Hepatocyte (in vitro differentiated cells): ENCODE measurements at regions not wholly inside any gene's neighbourhood (a gene's known extent, or its start where the extent isn't known, plus 50 kb on each side); places are given as distances from the start of the nearest gene placed in this dataset.

Source experiments
- DNase-seq: peaks from one replicate; pipeline ENCODE4 v3.0.0-alpha.2; 2016; ENCODE audit warnings: low spot score
- H2AFZ ChIP-seq: fragments of 200-600 bp; sonication (generic); 2 replicates; pipeline ENCODE4 v1.6.0; 2016; ENCODE audit warnings: antibody characterized with exemption, mild to moderate bottlenecking
- H3K27ac ChIP-seq: fragments of 200-600 bp; sonication (generic); 2 replicates; pipeline ENCODE4 v1.5.1; 2016; ENCODE audit warnings: mild to moderate bottlenecking
- H3K27me3 ChIP-seq: fragments of 200-600 bp; sonication (generic); 2 replicates; pipeline ENCODE4 v1.6.1; 2016
- H3K36me3 ChIP-seq: fragments of 200-600 bp; sonication (generic); replicated peaks from 2 replicates; pipeline ENCODE4 v1.5.1; 2016; ENCODE audit warnings: low read depth; ENCODE audit not compliant: insufficient read depth
- H3K4me1 ChIP-seq: fragments of 200-600 bp; sonication (generic); 2 replicates; pipeline ENCODE4 v1.5.1; 2016; ENCODE audit warnings: mild to moderate bottlenecking, moderate library complexity; ENCODE audit not compliant: insufficient read depth
- H3K4me2 ChIP-seq: fragments of 200-600 bp; sonication (generic); 2 replicates; pipeline ENCODE4 v1.6.0; 2016
- H3K4me3 ChIP-seq: fragments of 200-600 bp; sonication (generic); 2 replicates; pipeline ENCODE4 v1.5.1; 2016; ENCODE audit warnings: mild to moderate bottlenecking
- H3K79me2 ChIP-seq: fragments of 200-600 bp; sonication (generic); 2 replicates; pipeline ENCODE4 v1.6.0; 2017; ENCODE audit warnings: mild to moderate bottlenecking
- H3K9me2 ChIP-seq: fragments of 200-600 bp; sonication (generic); replicated peaks from 2 replicates; pipeline ENCODE4 v1.6.0; 2017; ENCODE audit warnings: mild to moderate bottlenecking; ENCODE audit not compliant: insufficient read depth
- H3K9me3 ChIP-seq: fragments of 200-600 bp; sonication (generic); 2 replicates; pipeline ENCODE4 v1.5.1; 2016; ENCODE audit warnings: low read depth, mild to moderate bottlenecking
- H4K20me1 ChIP-seq: fragments of 200-600 bp; sonication (generic); 2 replicates; pipeline ENCODE4 v1.6.0; 2016; ENCODE audit warnings: mild to moderate bottlenecking; ENCODE audit not compliant: insufficient read depth, poor library complexity, severe bottlenecking
- EZH2 ChIP-seq: fragments of 200-600 bp; sonication (generic); IDR thresholded peaks from 2 replicates; pipeline ENCODE4 v1.6.1; 2016; ENCODE audit warnings: antibody characterized with exemption, mild to moderate bottlenecking, borderline replicate concordance
- EZH2phosphoT487 ChIP-seq: fragments of 200-600 bp; sonication (generic); IDR thresholded peaks from one replicate; pipeline ENCODE4 v1.6.1; 2018; ENCODE audit warnings: antibody characterized with exemption, mild to moderate bottlenecking, low read depth, moderate library complexity; ENCODE audit not compliant: unreplicated experiment, severe bottlenecking
- WGBS: methylation state at CpG from one replicate; pipeline ENCODE4 v1.1.6; 2016; ENCODE audit warnings: low lambda C conversion rate; ENCODE audit errors: missing lambda C conversion rate; 5-methylcytosine and 5-hydroxymethylcytosine counted together
- TF ChIP-seq, protein P1 (sequence below): fragments of 200-600 bp; sonication (generic); IDR thresholded peaks from 2 replicates; pipeline ENCODE4 v1.5.1; 2016; ENCODE audit warnings: antibody characterized with exemption, mild to moderate bottlenecking; ENCODE audit not compliant: poor library complexity

DNA sequence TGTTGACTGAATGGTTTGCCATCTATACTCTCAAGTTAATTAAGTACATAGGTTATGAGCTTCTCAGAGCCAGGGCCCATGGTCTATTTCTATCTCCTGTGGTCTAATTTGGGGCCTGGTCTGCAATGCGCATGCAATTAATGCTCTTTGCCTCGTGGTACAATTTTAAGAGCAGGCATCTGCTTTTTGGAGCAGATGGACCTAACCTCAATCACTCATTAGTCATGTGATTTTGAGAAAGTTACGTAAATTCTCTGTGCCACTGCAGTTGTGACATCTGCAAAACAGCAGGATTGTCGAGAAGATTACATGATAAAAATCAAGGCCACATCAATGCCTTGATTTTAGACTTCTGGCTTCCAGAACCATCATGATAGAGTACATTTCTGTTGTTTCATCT, 543.7 kb upstream of the ADAMTS9 start:
- Histone ChIP-seq H3K9me2 (no peaks in the 10 kb centered on the region), H2AFZ (no peak overlapping the region), H3K36me3 (no peaks in the 10 kb centered on the region), H3K79me2 (no peaks in the 10 kb centered on the region), H3K4me3 (no peak overlapping the region), H3K9me3 (no peaks in the 10 kb centered on the region), H3K4me1 (peaks cover 10% of the 10 kb centered on the region), H3K27ac (no peak overlapping the region), H3K4me2 (no peak overlapping the region), H4K20me1 (no peaks in the 10 kb centered on the region), H3K27me3 (no peaks in the 10 kb centered on the region)
- no peak for DNase-seq
- TF ChIP-seq EZH2phosphoT487, result no peak
- TF ChIP-seq, protein P1, sequence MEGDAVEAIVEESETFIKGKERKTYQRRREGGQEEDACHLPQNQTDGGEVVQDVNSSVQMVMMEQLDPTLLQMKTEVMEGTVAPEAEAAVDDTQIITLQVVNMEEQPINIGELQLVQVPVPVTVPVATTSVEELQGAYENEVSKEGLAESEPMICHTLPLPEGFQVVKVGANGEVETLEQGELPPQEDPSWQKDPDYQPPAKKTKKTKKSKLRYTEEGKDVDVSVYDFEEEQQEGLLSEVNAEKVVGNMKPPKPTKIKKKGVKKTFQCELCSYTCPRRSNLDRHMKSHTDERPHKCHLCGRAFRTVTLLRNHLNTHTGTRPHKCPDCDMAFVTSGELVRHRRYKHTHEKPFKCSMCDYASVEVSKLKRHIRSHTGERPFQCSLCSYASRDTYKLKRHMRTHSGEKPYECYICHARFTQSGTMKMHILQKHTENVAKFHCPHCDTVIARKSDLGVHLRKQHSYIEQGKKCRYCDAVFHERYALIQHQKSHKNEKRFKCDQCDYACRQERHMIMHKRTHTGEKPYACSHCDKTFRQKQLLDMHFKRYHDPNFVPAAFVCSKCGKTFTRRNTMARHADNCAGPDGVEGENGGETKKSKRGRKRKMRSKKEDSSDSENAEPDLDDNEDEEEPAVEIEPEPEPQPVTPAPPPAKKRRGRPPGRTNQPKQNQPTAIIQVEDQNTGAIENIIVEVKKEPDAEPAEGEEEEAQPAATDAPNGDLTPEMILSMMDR, result no peak
- no peak for TF ChIP-seq EZH2
- WGBS, result 81% methylated on average over 4 of the region's 4 CpGs

DNA sequence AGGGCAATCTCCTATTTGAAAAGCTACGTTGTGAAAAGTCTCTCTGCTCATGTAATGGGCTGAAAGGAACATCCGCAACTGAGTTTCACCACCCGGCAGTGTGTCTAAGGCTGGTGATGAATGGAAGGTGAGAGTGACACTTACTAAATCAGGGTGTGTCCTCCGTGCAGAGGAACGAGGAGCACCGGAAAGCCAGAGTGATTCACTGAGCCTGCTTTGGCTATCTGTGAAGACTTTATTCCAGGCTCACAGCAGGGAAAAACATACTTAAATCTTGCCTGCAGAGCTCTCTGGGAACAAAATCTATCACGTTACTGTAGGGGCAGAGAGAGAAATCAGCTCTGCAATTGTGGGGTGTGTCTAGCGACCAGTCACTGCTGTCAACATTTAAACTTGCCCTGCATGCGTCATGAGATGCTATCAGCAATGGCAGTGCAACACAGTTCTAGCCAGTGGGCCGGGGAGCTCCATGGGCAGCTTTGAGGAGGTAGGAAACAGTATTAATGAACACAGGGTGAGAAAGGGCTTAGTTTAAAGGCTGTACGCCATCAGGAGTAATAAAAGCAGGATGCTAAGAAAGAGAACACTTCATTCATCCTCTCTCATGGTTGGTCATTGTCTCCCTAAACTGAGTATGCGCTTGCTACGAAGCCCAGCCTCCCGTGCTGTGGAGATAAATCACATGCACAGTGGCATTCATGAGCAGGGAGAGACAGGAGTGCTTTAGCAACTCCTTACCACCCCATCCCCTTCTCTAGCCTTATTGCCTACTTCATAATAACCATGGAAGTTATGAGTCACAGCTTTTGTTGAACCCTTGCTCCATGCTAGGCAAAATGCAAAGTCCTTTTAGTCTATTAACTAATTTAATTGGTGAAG, 542.7 kb upstream of the ADAMTS9 start:
- TF ChIP-seq EZH2 (no peak), EZH2phosphoT487 (no peak)
- TF ChIP-seq, protein P1, result no peak
- 54% methylated on average over 14 of the region's 14 CpGs for WGBS
- no peaks in the 10 kb centered on the region for H3K79me2 ChIP-seq
- DNase-seq, result peak; percentile 47
- no peaks in the 10 kb centered on the region for H3K27me3 ChIP-seq
- no peak overlapping the region for H3K4me3 ChIP-seq
- H2AFZ ChIP-seq, result no peak overlapping the region
- H3K9me3 ChIP-seq, result no peaks in the 10 kb centered on the region
- no peaks in the 10 kb centered on the region for H3K9me2 ChIP-seq
- peak overlapping the region; percentile 39 for H3K27ac ChIP-seq
- no peak overlapping the region for H3K4me2 ChIP-seq
- no peaks in the 10 kb centered on the region for H4K20me1 ChIP-seq
- no peaks in the 10 kb centered on the region for H3K36me3 ChIP-seq
- peaks cover 10% of the 10 kb centered on the region for H3K4me1 ChIP-seq

DNA sequence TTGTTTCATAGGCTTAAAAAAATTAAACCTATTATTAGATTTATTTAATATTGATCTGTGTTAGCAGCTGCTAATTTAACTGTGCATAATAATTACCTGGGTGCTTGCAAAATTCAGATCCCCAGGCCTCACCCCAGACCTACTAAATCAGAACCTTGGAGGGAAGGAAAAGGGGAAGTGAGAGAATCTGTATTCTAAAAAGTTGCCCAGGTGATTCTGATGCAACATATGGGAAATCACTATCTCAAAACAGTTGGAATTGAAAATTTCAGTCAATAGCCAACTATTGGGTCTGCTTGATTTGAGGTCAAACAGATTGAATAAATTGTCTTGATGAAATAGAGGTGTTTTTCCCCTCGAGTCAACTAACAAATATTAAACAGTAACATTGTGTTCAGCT, 538.5 kb upstream of the ADAMTS9 start:
- WGBS, result 77% methylated on average over 1 of the region's 1 CpG
- no peak overlapping the region for H2AFZ ChIP-seq
- H3K27ac ChIP-seq, result no peak overlapping the region
- H3K36me3 ChIP-seq, result no peaks in the 10 kb centered on the region
- no peak overlapping the region for H3K4me2 ChIP-seq
- H4K20me1 ChIP-seq, result no peaks in the 10 kb centered on the region
- H3K9me2 ChIP-seq, result no peaks in the 10 kb centered on the region
- DNase-seq, result no peak
- no peaks in the 10 kb centered on the region for H3K79me2 ChIP-seq
- H3K4me1 ChIP-seq, result peaks cover 10% of the 10 kb centered on the region
- no peak overlapping the region for H3K4me3 ChIP-seq
- TF ChIP-seq, protein P1, result no peak
- TF ChIP-seq EZH2 (no peak), EZH2phosphoT487 (no peak)
- no peaks in the 10 kb centered on the region for H3K9me3 ChIP-seq
- H3K27me3 ChIP-seq, result no peaks in the 10 kb centered on the region
